Karpas-422 (cell line): ENCODE measurements at regions not wholly inside any gene's neighbourhood (a gene's known extent, or its start where the extent isn't known, plus 50 kb on each side); places are given as distances from the start of the nearest gene placed in this dataset.

Experiments used
- DNase-seq: peaks from one replicate; pipeline ENCODE4 v3.0.0-alpha.2; 2015
- H2AFZ ChIP-seq: fragments of 200-600 bp; sonication (generic); 2 replicates; pipeline ENCODE4 v1.6.1; 2014; ENCODE audit warnings: antibody characterized with exemption, low read length, mixed read lengths
- H3K27ac ChIP-seq: fragments of 200-600 bp; sonication (generic); 2 replicates; pipeline ENCODE4 v1.5.1; 2014; ENCODE audit warnings: mild to moderate bottlenecking, low read length, moderate library complexity
- H3K27me3 ChIP-seq: fragments of 200-600 bp; sonication (generic); 2 replicates; pipeline ENCODE4 v1.6.1; 2014; ENCODE audit warnings: low read length, mixed read lengths
- H3K36me3 ChIP-seq: fragments of 200-600 bp; sonication (generic); 2 replicates; pipeline ENCODE4 v1.6.1; 2014; ENCODE audit warnings: low read length, mixed read lengths; ENCODE audit not compliant: insufficient read depth
- H3K4me1 ChIP-seq: fragments of 200-600 bp; sonication (generic); 2 replicates; pipeline ENCODE4 v1.6.1; 2014; ENCODE audit warnings: mild to moderate bottlenecking, low read length, mixed read lengths
- H3K4me2 ChIP-seq: fragments of 200-600 bp; sonication (generic); 2 replicates; pipeline ENCODE4 v1.6.1; 2014; ENCODE audit warnings: low read length, low read depth, mild to moderate bottlenecking; ENCODE audit not compliant: poor library complexity, severe bottlenecking
- H3K4me3 ChIP-seq: fragments of 200-600 bp; sonication (generic); 2 replicates; pipeline ENCODE4 v1.5.1; 2014; ENCODE audit warnings: mild to moderate bottlenecking, antibody characterized with exemption, low read length, mixed read lengths
- H3K79me2 ChIP-seq: fragments of 200-600 bp; sonication (generic); 2 replicates; pipeline ENCODE4 v1.6.1; 2014; ENCODE audit warnings: mild to moderate bottlenecking, low read length, mixed read lengths
- H3K9ac ChIP-seq: fragments of 200-600 bp; sonication (generic); 2 replicates; pipeline ENCODE4 v1.6.0; 2014; ENCODE audit warnings: low read length
- H3K9me2 ChIP-seq: fragments of 200-600 bp; sonication (generic), shearing (Covaris generic); replicated peaks from 2 replicates; pipeline ENCODE4 v1.6.0; 2014; ENCODE audit warnings: mild to moderate bottlenecking, low read length, moderate library complexity; ENCODE audit not compliant: insufficient read depth
- H3K9me3 ChIP-seq: fragments of 300-700, 200-600 bp; sonication (generic); 2 replicates; pipeline ENCODE4 v1.6.1; 2014; ENCODE audit warnings: low read length, mixed read lengths
- H4K20me1 ChIP-seq: fragments of 200-600 bp; sonication (generic); 2 replicates; pipeline ENCODE4 v1.6.1; 2014; ENCODE audit warnings: mild to moderate bottlenecking, antibody characterized with exemption, low read length, low read depth; ENCODE audit not compliant: insufficient read depth

DNA sequence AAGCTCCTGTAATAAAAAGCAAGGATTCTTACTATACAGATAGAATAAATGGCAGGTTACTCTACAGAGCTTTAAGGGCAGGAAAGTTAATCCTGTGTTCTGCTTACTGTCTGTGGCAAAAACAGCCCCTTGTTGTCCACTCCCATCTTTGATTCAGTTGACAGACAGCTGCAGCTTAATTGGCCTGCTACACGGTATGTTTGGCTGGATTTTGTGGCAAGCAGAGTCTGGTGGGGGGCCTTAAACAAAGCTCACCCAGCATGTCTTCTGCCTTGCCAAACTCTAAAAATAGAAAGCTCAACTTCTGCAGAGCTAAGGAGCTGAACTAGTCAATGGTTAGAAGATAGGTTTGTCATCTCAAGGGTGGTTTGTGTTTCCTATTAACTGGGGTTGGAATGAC lies 407.2 kb downstream of the HLX start:
- Histone ChIP-seq H3K4me3 (no peak overlapping the region), H3K4me1 (no peaks in the 10 kb centered on the region), H3K79me2 (no peaks in the 10 kb centered on the region), H4K20me1 (no peaks in the 10 kb centered on the region), H3K36me3 (no peaks in the 10 kb centered on the region), H3K9ac (no peak overlapping the region), H3K27ac (no peak overlapping the region), H3K9me3 (no peaks in the 10 kb centered on the region), H3K27me3 (no peaks in the 10 kb centered on the region), H2AFZ (no peak overlapping the region), H3K4me2 (no peak overlapping the region), H3K9me2 (no peaks in the 10 kb centered on the region)
- no peak for DNase-seq

- no peak for DNase-seq
- Histone ChIP-seq H3K27me3 (no peaks in the 10 kb centered on the region), H3K9ac (no peak overlapping the region), H3K4me1 (no peaks in the 10 kb centered on the region), H4K20me1 (no peaks in the 10 kb centered on the region), H3K27ac (no peak overlapping the region), H3K9me3 (no peaks in the 10 kb centered on the region), H3K36me3 (no peaks in the 10 kb centered on the region), H3K4me2 (no peak overlapping the region), H3K9me2 (no peaks in the 10 kb centered on the region), H3K4me3 (no peak overlapping the region), H3K79me2 (no peaks in the 10 kb centered on the region), H2AFZ (no peak overlapping the region)
Measured at GRCh38 chr1:221289103-221289502, 409.9 kb downstream of the HLX start.

- Histone ChIP-seq H3K27me3 (no peaks in the 10 kb centered on the region), H3K9ac (no peak overlapping the region), H3K4me1 (no peaks in the 10 kb centered on the region), H3K36me3 (no peaks in the 10 kb centered on the region), H3K27ac (no peak overlapping the region), H2AFZ (no peak overlapping the region), H3K79me2 (no peaks in the 10 kb centered on the region), H4K20me1 (no peaks in the 10 kb centered on the region), H3K4me3 (no peak overlapping the region), H3K9me3 (no peaks in the 10 kb centered on the region), H3K9me2 (no peaks in the 10 kb centered on the region), H3K4me2 (no peak overlapping the region)
- no peak for DNase-seq
Measured at GRCh38 chr1:221290669-221291068, 411.4 kb downstream of the HLX start.

DNA sequence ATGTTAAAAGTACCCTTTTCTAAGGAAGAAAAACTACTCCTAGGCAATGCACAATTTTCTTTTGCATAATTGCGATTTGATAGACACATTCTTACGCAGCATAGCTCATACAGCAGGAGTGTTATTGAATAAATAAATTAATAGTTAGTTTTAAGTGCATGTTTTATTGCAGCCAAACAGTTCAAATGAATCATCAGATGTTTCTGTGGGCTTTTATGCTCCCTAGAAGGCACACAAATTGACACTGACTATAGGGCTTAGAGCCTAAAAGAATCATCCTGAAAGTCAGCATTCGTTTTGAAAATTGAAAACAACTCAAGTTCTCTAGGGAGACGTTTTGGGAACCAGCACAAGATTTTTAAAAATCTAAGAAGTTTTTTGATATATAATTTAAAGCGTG lies 411.9 kb downstream of the HLX start:
- no peak overlapping the region for H3K4me2 ChIP-seq
- H4K20me1 ChIP-seq: no peaks in the 10 kb centered on the region
- H3K36me3 ChIP-seq: no peaks in the 10 kb centered on the region
- H3K9me2 ChIP-seq: no peaks in the 10 kb centered on the region
- H2AFZ ChIP-seq: no peak overlapping the region
- H3K9ac ChIP-seq: no peak overlapping the region
- no peak overlapping the region for H3K4me3 ChIP-seq
- no peak for DNase-seq
- H3K27ac ChIP-seq: no peak overlapping the region
- H3K4me1 ChIP-seq: no peaks in the 10 kb centered on the region
- no peaks in the 10 kb centered on the region for H3K79me2 ChIP-seq
- H3K9me3 ChIP-seq: no peaks in the 10 kb centered on the region
- no peaks in the 10 kb centered on the region for H3K27me3 ChIP-seq

- no peak overlapping the region for H2AFZ ChIP-seq
- H3K36me3 ChIP-seq: no peaks in the 10 kb centered on the region
- no peak overlapping the region for H3K9ac ChIP-seq
- no peak for DNase-seq
- no peaks in the 10 kb centered on the region for H4K20me1 ChIP-seq
- H3K79me2 ChIP-seq: no peaks in the 10 kb centered on the region
- H3K9me2 ChIP-seq: no peaks in the 10 kb centered on the region
- no peaks in the 10 kb centered on the region for H3K27me3 ChIP-seq
- H3K4me1 ChIP-seq: no peaks in the 10 kb centered on the region
- H3K4me2 ChIP-seq: no peak overlapping the region
- H3K4me3 ChIP-seq: no peak overlapping the region
- no peaks in the 10 kb centered on the region for H3K9me3 ChIP-seq
- no peak overlapping the region for H3K27ac ChIP-seq
Measured at GRCh38 chr1:221292652-221293051, 413.4 kb downstream of the HLX start.

DNA sequence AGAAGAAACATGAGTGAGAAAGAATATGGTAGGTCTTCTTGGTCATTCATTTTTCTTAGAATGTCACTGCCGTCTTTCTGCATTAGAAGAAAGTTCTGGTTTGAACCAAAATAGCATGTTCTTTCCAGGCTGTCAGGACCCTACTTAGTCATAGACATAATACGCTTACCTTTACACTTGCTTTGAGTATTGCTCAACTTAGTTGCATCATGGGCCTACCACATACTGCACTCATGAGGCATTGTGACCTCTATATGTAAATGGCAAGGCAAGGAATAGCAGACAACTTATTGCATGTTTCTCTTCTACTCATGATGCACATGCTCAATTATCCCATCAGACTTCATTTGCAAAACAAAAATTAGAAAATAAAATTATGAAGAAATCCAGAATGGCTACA lies 415.0 kb downstream of the HLX start:
- H3K4me3 ChIP-seq: no peak overlapping the region
- no peak overlapping the region for H3K27ac ChIP-seq
- no peak overlapping the region for H3K4me2 ChIP-seq
- H3K4me1 ChIP-seq: no peaks in the 10 kb centered on the region
- no peaks in the 10 kb centered on the region for H3K36me3 ChIP-seq
- no peaks in the 10 kb centered on the region for H4K20me1 ChIP-seq
- H3K9me3 ChIP-seq: no peaks in the 10 kb centered on the region
- no peak for DNase-seq
- no peaks in the 10 kb centered on the region for H3K9me2 ChIP-seq
- no peaks in the 10 kb centered on the region for H3K27me3 ChIP-seq
- H2AFZ ChIP-seq: no peak overlapping the region
- H3K79me2 ChIP-seq: no peaks in the 10 kb centered on the region
- H3K9ac ChIP-seq: no peak overlapping the region

GRCh38 chr1:221302357-221302756 lies 423.1 kb downstream of the HLX start:
- H3K4me2 ChIP-seq: no peak overlapping the region
- H4K20me1 ChIP-seq: no peaks in the 10 kb centered on the region
- H3K9ac ChIP-seq: no peak overlapping the region
- H2AFZ ChIP-seq: no peak overlapping the region
- DNase-seq: no peak
- H3K4me1 ChIP-seq: no peaks in the 10 kb centered on the region
- H3K9me3 ChIP-seq: no peaks in the 10 kb centered on the region
- no peaks in the 10 kb centered on the region for H3K9me2 ChIP-seq
- H3K36me3 ChIP-seq: no peaks in the 10 kb centered on the region
- no peaks in the 10 kb centered on the region for H3K27me3 ChIP-seq
- no peak overlapping the region for H3K27ac ChIP-seq
- no peak overlapping the region for H3K4me3 ChIP-seq
- H3K79me2 ChIP-seq: no peaks in the 10 kb centered on the region

- H3K79me2 ChIP-seq: no peaks in the 10 kb centered on the region
- no peaks in the 10 kb centered on the region for H4K20me1 ChIP-seq
- H3K27me3 ChIP-seq: no peaks in the 10 kb centered on the region
- no peak overlapping the region for H3K9ac ChIP-seq
- H3K36me3 ChIP-seq: no peaks in the 10 kb centered on the region
- H3K4me3 ChIP-seq: no peak overlapping the region
- DNase-seq: no peak
- H3K4me1 ChIP-seq: no peaks in the 10 kb centered on the region
- no peaks in the 10 kb centered on the region for H3K9me2 ChIP-seq
- H3K27ac ChIP-seq: no peak overlapping the region
- H3K4me2 ChIP-seq: no peak overlapping the region
- no peaks in the 10 kb centered on the region for H3K9me3 ChIP-seq
- H2AFZ ChIP-seq: no peak overlapping the region
Measured at GRCh38 chr1:221302810-221303209, 423.6 kb downstream of the HLX start.

DNA sequence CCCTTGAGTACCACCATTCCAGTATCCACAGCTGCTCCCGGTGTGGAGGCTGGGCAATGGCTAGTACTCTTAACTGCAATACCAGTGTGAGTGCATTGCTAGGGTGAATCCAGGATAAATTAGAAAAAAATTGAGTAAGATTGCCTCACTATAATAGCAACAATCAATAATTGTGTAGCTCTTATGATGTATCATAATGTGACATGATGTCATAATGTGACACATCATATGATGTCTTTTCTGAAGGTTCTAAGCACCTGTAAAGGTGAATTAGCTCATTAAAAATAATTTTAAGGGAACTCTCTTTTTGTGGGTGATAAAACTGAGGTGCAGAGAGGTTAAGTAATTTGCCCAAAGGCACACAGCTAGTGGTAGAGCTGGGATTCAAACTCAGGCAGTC lies 424.4 kb downstream of the HLX start:
- Histone ChIP-seq H3K4me2 (no peak overlapping the region), H3K9me2 (no peaks in the 10 kb centered on the region), H3K79me2 (no peaks in the 10 kb centered on the region), H3K36me3 (no peaks in the 10 kb centered on the region), H3K27ac (no peak overlapping the region), H4K20me1 (no peaks in the 10 kb centered on the region), H3K4me1 (no peaks in the 10 kb centered on the region), H3K9me3 (no peaks in the 10 kb centered on the region), H3K27me3 (no peaks in the 10 kb centered on the region), H3K4me3 (no peak overlapping the region), H3K9ac (no peak overlapping the region), H2AFZ (no peak overlapping the region)
- no peak for DNase-seq
